NCI-H510A (cell line): ENCODE measurements at regions not wholly inside any gene's neighbourhood (a gene's known extent, or its start where the extent isn't known, plus 50 kb on each side); places are given as distances from the start of the nearest gene placed in this dataset.
"Not testable (repeated sequence)": the region's sequence is repeated elsewhere in the genome, so short reads cannot be mapped to it uniquely, and the experiment has no call there.

Experiments
- DNase-seq: peaks from one replicate; lab custom pipeline; 2025; lab: John Stamatoyannopoulos, UW

DNA sequence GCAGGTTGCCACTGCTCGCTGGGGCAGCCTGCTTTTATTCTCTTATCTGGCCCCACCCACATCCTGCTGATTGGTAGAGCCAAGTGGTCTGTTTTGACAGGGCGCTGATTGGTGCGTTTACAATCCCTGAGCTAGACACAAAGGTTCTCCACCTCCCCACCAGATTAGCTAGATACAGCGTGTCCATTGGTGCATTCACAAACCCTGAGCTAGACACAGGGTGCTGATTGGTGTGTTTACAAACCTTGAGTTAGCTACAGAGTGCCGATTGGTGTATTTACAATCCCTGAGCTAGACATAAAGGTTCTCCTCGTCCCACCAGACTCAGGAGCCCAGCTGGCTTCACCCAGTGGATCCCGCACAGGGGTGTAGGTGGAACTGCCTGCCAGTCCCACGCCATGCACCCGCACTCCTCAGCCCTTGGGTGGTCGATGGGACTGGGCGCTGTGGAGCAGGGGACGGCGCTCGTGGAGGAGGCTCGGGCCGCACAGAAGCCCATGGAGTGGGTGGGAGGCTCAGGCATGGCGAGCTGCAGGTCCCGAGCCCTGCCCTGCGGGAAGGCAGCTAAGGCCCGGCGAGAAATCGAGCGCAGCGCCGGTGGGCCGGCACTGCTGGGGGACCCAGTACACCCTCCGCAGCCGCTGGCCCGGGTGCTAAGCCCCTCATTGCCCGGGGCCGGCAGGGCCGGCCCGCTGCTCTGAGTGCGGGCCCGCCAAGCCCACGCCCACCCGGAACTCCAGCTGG, 1526.2 kb downstream of the SI start:
- not testable (repeated sequence) for DNase-seq

DNA sequence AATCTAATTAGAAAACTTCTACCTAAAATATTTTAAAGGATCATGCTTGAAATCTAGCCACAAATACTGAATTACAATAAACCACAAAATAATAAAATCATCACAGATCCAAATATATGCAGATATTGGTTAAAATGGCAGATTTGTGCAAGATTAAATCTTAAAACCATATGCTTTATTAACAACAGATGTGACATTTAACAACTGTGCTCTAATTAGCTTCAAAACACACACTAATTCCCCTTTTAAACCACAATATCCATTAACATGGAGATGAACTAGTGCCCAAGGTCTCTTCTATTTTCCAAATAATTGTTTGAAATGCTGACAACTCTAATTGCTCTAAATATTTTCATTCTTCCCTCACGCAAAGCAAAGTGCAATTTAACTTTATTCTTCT, 1530.3 kb downstream of the SI start:
- no peak for DNase-seq

DNA sequence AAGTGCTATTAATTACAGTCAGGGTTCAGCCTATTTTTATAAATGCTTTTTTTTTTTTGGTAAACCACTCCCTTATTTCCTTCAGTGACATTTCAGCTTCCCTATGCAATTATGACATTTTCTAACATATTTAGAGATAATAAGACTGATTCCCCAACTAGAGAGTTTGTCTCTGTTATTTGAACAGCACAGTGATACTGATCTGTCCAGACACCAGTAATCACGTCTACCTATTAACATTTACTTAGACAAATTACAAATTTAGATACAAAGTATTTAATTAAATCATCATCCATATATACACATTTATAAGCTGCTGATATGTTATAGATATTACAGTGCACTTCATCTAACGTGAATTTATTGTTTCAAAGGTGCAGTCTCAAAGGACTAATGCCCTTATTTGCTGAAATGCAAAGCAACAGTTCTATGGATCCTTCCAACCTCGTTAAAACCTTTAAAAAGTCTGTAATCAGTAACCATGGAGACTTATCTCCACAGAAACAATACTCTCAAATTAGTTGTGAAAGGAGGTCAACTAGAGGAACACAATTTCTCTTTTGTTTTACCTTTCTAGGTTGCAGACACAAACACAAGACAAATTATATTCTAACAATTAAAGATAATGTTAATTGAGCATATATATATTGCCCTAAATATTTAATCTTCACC, 1531.1 kb downstream of the SI start:
- no peak for DNase-seq

DNA sequence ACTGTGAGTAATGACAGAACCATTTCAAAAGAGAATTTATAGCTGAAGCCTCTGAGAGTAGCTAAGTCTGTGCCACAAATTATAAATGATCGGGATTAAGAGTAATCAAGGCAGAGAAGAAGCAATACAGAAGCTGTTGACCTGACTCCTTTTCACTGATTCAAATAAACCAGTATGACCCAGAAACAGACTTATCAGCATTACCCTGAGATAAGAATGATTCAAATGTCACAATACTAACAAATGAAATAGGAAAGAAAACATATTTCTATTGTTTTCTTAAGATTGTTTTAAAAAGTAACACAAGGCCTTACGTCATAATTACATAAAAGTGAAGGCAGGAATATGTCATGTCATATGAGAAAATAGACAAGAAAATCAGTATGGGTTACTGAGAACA, 1534.6 kb downstream of the SI start:
- DNase-seq, result no peak

DNA sequence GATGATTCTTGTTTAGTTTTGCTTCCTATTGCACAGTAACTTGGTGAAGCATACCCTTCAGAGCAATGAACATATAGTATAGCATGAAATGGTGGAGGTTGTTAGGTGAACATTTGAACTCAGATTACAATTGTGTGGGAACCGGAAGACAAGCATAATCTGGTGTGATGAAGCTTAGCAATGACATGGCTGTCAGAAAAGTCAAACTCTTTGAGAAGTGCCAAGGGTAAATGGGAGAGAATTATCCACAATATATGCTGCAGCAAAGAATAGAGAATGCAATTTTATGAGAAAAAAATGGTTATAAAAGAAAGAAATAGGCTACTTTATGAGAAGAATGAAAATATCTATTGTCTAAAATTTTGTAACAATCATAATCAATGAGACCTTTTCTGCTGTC, 1536.7 kb downstream of the SI start:
- DNase-seq, result no peak

DNA sequence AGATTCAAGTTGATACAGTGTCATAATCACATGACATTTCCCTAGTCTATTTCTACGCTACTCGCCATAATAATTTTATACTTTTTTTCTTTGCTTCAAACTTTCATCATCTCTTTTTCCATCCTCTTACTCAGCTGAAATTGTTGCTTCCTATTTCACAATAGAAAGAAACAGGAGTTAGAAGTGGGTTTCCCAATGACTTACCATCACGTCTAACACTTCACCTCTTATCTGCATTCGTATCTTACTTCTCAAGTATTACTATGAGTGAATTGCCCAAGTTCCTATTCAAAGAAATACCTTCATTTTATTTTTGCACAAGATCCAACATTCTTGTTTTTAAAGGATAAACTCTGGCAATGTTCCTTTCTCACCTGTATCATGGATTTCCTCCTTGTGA, 1539.9 kb downstream of the SI start:
- DNase-seq, result no peak

DNA sequence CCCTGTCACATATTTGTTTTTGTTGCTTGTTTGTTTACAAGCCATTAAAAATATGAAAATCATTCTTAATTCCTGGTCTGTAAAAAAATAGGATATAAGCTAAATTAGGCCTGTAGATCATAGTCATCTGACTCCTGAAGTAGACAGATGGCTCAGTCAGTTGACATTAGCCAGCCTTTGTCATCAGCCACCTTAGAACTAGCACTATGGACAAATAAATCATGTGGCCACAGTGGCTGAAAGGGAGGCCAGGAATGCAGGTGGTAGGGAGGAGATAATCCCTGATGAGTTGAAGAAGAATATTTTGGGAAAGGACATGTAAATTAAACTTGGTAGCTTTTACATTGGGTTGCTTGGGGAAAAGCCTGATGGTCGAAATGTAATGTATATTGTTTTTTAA, 1544.9 kb downstream of the SI start:
- no peak for DNase-seq

DNA sequence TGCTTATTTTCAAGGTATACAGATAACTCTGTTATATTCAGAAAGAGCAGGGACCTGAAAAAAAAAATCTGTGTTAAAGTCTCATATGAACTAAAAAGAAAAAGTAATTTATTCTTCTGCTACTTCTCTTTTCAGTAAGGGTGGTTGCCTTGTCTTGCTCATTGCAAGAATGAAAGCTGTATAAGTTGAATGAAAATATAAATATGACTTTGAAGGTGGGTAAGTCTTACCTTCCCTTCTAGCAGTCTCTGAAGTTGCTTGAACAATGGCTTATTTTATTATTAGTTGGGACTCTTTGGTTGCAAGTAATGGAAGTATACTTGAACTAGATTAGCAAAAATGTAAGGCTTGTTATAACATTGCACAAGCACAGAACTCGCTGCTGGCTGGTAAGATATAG, 1554.9 kb downstream of the SI start:
- no peak for DNase-seq

DNA sequence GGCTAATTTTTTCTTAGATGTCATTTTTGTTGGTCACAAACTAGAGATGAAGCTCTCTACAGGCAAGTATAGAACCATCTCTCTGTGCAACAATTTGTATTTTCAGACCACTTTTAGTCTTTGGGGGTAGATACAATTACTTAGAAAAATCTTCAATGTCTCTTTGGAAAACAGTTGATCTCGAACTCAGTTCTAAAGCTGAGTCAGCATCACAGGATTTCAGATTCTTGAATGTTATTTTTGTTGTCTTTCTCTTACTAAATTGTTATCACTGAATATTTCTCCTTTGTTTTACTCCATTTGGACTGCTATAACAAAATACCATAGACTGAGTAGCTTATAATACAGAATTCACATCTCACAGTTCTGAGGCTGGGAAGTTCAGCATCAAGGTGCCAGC, 1557.0 kb downstream of the SI start:
- no peak for DNase-seq

DNA sequence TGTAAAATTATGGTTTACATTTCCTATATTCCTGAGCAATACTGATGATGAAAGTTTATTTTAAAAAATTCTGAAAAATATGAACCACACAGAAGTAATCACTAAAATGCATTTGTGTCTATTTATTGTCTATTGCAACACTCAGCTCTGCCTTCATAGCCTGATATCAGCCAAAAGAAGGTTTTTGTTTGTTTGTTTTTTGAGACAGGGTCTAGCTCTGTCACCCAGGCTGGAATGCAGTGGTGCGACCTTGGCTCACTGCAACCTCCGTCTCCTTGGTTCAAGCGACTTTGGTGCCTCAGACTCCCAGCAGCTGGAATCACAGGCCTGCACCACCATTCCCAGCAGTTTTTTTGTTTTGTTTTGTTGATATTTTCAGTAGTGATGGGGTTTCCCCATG, 1560.2 kb downstream of the SI start:
- no peak for DNase-seq

DNA sequence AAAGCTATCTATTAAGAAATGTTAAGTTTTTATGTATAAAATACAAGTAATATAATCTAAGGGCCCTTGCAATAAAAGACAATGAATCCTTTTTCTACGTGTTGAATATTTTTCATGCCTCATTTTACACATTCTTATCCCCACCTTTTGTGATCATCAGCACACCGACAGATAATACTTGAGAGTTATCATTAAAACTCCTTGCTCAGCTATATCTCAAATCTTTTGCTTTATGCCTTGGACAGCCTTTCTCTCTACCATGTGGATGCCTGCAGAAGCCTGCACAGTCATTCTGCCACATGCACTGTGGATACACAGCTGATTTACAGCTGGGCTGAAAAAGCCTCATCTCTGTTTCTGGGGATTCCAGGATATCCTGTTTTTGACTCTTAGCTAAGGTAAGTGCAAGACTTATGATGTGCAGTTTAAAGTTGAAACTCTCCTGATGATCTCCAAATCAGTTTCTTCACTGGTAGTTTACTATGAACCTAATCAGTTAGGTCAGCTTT, 1565.1 kb downstream of the SI start:
- no peak for DNase-seq

DNA sequence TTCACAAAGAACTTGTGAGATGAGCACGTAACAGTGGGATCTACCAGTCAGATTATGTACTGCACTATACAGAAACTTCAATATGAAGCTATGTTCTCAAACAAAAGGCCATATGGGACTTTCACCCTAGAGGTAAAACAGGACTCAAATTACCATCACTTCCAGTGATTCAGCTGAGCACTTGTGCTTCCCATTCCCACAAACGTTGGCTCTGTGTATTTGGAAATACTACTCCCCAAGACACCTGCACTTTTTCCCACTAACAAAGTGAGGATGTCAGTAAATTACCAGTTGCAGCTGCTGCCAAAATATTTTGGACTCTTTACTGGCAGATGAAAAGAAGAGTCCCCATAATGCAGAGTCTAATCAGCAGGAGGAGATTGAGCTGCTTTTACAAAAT, 1570.1 kb downstream of the SI start:
- DNase-seq, result no peak

DNA sequence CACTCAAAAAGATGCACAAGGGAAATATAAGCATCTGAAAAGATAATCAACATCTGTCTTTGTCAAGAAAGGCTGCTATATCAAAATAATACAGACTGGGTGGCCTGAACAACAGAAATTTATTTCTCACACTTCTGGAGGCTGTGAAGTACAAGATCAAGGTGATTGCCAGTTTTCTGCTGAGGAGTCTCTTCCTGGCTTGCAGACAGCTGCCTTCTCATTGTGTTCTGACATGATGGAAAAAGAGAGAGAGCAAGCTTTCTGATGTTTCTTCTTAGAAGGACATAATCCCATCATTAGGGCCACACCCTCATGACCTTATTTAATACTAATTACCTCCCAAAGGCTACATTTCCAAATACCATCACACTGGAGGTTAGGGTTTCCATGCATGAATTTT, 1573.3 kb downstream of the SI start:
- no peak for DNase-seq

DNA sequence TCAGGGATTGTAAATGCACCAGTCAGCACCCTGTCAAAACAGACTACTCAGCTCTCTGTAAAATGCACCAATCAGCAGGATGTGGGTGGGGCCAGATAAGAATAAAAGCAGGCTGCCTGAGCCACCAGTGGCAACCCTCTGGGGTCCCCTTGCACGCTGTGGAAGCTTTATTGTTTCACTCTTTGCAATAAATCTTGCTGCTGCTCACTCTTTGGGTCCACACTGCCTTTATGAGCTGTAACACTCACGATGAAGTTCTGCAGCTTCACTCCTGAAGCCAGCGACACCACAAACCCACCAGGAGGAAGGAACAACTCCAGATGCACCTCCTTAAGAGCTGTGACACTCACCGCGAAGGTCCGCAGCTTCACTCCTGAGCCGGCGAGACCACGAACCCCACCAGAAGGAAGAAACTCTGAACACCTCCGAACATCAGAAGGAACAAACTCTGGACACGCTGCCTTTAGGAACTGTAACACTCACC, 1578.5 kb downstream of the SI start:
- DNase-seq, result not testable (repeated sequence)

DNA sequence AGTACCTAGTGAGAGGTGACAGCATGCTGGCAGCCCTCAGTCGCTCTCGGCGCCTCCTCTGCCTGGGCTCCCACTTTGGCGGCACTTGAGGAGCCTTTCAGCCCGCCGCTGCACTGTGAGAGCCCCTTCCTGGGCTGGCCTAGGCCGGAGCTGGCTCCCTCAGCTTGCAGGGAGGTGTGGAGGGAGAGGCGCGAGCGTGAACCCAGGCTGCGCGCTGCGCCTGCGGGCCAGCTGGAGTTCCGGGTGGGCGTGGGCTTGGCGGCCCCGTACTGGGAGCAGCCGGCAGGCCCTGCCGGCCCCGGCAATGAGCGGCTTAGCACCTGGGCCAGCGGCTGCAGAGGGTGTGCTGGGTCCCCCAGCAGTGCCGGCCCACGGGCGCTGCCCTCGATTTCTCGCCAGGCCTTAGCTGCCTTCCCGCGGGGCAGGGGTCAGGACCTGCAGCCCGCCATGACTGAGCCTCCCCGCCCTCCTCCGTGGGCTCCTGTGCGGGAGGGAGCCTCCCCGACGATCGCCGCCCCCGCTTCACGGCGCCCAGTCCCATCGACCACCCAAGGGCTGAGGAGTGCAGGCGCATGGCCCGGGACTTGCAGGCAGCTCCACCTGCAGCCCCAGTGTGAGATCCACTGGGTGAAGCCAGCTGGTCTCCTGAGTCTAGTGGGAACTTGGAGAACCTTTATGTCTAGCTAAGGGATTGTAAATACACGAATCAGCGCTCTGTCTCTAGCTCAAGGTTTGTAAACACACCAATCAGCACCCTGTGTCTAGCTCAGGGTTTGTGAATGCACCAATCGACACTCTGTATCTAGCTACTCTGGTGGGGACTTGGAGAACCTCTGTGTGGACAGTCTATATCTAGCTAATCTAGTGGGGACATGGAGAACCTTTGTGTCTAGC, 1579.2 kb downstream of the SI start:
- not testable (repeated sequence) for DNase-seq

DNA sequence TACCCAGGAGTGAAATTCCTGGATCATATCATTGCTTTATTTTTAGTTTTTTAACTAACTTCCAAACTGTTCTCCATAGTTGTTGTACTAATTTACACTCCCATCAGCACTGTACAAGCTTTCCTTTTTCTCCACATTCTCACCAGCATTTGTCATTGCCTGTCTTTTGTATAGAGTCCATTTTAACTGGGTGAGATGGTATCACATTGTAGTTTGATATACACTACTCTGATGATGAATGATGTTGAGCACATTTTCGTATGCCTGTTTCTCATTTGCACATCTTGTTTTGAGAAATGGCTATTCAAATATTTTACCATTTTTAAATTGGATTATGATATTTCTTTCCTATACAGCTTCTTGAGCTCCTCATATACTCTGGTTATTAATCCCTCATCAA, 1586.6 kb downstream of the SI start:
- DNase-seq, result no peak

DNA sequence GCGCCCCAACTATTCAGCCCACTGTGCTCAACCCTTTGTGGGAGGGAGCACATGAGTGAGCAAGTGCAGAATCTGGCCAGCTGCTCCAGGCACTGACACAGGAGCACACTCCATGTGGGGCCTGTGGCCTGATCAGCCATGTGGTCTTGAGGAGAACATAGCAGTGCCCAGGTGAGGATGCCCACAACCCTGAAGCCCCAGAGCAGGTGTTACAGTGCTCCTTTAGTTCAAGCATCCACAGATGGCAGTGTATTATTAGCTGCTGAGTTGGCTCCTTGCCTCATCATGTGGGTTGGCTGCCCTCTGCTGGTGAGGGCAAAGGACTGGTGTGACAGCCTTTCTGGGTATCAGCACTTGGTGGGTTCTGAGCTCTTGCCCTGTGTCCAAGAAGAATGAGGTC, 1588.2 kb downstream of the SI start:
- peak; percentile 43 for DNase-seq

DNA sequence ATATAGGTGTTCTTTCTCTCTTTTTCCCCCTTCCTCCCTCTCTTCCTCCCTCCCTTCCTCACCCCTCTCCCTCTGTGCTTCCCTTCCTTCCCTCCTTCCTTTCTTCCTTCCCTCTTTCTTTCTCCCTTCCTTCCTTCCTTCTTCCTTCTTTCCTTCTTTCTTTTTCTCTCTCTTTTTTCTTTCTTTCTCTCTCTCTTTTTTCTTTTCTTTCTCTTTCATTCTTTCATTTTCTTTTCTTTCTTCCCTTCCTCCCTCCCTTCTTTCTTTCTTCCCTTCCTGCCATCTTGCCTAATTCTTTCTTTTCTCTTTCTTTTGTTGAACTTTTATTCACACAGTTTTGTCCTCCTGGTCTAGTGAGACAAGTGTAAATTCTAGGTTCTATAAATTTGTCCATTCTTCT, 1595.6 kb downstream of the SI start:
- DNase-seq, result no peak

DNA sequence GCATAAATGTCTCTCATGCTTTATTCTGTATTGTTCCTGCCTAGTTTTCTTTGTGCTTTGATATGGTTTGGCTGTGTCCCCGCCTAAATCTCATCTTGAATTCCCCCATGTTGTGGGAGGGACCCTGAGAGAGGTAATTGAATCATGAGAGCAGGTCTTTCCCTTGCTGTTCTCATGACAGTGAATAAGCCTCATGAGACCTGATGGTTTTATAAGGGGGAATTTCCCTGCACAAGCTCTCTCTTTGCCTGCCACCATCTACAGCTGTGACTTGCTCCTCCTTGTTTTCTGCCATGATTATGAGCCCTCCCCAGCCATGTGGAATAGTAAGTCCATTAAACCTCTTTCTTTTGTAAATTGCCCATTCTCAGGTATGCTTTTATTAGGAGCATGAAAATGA, 1596.6 kb downstream of the SI start:
- DNase-seq, result no peak

DNA sequence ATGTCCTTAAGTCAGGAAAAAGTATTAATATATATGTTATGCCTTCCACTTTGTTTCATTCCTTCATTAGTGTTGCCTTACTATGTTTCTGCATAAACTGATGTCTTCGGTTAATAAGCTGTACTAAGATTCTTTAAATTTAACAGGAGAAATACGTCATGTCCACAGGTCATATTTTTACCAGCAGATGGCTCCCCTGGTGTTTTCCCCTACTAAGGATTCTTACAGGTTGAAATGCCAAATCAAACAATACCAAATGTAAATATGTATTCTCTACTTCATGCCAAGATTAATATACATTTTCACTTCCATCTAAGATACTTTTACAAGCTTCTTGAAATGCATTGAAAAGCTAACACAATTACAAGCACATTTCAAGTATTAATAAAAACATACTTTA, 1602.1 kb downstream of the SI start:
- DNase-seq, result no peak

DNA sequence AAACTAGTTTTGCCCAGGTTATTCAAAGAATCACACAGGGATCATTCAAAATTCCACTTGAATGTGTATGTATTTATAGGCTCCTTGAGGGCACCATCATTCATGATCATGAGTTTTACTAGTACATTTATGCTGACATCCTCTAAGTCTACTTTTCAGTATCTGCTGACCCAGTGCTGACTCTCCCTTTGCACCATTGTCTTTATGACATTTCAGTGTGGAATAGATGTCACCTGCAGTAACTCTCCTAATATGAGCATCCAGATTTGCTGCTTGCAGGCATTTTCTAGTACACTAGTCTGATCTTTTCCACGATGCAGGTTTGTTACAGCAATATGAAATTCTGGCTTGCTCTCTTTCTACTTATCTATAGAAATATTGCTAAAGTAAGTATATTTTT, 1603.5 kb downstream of the SI start:
- no peak for DNase-seq

DNA sequence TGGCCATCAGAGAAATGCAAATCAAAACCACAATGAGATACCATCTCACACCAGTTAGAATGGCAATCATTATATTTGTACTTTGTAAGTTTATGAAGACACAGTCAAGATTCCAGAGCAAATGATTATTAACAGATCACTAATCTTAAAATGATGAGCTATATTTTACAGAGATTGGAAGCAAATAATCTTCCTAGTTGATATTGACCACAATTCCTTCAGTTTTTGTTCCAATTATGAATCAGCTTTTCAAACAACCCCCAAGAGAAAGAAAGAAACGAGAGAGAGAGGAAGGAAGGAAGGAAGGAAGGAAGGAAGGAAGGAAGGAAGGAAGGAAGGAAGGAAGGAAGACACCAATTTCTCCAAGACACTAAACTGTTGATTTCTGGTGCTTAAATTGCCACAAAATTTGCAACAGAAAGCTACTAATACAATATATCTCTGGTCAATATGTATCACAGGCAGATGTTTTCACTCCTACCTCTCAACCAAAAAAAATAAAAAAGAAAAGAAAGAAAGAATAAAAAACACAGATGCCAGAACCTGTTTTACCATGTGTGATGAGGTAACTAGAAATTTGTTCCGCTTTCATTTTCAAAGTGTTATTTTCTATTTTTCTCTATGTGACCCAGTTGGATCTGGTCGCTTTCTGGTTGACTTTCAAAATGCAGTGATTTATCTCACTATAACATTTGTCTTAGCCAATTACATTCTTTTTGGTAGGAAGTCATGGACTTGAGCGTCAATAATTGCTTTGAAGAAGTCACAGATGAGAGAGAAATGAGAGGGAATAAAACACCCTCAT, 1609.6 kb downstream of the SI start:
- DNase-seq, result no peak
